ENCODE measurements at regions not wholly inside any gene's neighbourhood (a gene's known extent, or its start where the extent isn't known, plus 50 kb on each side); places are given as distances from the start of the nearest gene placed in this dataset.
"Not testable (repeated sequence)": the region's sequence is repeated elsewhere in the genome, so short reads cannot be mapped to it uniquely, and the experiment has no call there.

DNA sequence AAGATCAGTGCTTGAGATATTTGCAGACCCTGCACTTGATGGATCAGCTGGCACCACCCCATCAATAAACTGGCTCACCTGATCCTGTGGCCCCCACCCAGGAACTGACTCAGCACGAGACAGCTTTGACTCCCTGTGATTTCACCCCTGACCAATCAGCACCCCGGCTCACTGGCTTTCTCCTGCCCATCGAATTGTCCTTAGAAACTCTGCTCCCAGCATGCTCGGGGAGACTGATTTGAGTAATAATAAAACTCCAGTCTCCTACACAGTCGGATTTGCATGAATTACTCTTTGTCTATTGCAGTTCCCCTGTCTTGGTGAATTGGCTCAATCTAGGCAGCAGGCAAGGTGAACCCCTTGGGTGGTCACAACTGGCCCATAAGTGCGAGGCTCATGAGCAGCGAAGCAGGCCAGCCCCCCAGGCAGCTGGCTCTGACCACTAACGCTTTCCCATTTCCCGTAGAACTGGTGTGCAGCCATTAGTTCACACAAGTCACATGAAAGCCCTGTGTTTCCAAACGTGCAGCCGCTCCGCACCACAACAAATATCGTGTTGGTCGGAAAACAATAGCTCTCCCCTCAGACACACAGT, 79.6 kb downstream of the RSPH3 start:
- DNase-seq = peak in 1 of 2 experiments; percentile 32

DNA sequence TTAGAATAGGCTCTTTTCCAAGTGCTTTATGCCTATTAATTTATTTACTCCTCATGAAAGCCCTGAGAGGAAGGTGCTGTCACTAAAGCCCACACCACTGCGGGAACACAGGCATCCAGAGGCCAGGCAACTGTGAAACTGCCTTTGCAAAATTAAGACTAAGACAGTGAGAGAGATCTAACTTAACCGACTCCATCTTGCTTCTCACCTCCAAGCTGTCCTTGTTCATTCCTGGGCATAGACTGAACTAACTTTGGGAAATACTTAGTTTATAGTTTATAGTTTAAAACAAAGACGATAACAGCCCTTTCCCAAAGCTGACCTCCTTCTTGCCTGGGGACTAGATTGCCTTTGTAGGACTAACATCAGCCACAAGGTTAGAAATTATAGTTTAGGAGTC, 80.1 kb downstream of the RSPH3 start:
- DNase-seq = no peak

DNA sequence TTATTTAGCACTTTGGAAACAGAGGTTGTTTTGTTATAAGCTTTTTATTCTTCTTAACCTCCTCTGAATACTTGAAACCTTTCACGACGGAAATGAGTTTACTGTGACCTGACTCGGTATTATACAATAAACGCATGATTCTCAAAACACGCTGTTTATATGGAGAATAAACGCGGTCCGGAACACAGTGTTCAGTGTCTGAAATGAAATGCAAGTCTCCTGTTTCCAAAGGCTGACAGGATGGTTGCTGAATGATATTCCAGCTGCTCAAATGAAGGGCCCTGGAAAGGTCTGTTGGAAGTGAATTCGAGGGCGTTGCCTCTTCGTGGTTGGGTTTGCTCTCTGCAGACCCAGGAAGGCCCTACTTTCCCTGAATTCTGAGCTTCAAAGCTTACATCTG, 83.4 kb downstream of the RSPH3 start:
- DNase-seq = no peak

DNA sequence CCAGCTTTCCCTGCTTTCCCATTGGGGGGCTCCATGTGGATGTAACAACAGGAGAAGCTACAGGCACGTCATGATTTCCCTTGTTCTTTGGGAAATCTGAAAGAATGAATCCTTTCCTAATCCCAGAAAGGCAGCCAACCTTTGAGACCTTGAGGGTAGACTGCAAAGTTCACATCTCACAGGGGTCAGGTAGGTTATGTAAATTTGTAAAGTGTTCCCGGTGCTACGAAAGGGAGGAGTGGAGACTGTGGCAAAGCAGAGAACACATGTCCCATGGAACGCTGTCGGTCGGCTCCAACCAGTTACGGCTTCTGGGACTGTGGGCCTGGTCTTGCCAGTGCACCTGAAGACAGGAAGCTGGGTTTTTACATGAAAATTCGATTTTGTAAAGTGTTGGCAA, 85.1 kb downstream of the RSPH3 start:
- no peak for DNase-seq

DNA sequence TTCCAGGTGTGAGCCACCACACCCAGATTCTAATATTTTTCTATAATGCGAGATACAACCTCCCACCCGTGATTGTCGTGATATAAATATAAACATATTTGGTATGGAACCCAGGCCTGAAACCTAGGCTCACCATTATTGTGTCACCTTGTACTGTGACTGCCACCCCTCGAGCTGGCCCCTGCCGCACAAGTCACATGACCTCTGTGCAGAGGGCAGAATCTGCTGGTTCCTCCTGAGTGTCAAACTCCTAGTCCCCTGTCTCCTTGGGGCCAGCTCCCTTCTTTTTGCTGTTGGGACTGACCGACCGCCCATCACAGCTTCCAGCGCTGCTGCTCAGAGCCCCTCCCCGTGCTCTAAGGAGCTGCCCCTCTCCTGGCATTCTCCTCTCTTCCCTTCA, 86.4 kb downstream of the RSPH3 start:
- no peak for DNase-seq

- DNase-seq = no peak
Observed at GRCh38 chr6:158912655-158913054, 87.3 kb downstream of the RSPH3 start.

GRCh38 chr6:158911746-158912480, 88.1 kb downstream of the RSPH3 start:
- DNase-seq = no peak

DNA sequence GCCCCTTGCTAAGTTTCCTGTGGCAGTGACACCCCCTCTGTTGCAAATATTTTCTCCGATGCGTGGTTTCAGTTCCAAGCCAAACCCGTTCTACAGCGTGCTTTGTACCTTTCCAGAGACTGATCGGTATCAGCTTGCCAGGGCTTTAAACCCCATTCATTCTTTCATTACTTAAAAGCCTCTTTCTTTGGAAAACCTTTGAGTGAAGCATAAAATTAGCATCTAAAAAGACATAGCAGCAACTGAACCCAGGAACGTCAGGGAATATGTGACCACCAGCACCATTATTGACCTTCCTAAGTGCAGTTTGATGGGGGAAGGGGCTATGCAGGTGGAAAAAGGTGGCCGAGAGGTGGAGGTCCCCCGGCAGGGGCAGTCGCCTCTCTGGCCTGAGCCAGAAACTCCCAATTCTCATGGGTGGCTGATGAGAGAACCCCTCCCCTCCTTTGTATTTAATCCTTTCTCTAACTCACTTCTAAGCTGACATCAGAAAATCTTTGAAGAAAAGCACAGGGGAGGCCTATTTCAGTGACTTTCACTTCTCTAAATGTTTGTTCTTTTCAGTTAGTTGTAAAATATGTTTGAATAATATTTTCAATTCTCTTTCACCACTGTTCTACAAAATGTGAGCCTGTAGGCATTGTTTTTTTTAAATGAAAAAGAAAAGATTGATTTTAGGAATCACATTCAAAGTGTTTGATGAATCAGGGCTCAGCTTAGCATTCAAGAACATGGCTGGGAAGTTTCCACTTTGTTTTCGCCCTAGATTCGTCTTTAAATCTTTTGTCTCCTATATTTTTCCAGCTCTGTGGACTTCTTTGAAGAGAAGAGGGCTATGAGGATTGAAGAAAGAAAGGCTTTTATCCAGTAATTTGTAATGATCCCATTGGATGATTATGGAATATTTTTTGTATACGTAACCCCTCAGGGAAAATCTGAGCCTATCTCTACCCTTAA, 89.2 kb downstream of the RSPH3 start:
- DNase-seq = peak in 1 of 2 experiments; percentile 11

DNA sequence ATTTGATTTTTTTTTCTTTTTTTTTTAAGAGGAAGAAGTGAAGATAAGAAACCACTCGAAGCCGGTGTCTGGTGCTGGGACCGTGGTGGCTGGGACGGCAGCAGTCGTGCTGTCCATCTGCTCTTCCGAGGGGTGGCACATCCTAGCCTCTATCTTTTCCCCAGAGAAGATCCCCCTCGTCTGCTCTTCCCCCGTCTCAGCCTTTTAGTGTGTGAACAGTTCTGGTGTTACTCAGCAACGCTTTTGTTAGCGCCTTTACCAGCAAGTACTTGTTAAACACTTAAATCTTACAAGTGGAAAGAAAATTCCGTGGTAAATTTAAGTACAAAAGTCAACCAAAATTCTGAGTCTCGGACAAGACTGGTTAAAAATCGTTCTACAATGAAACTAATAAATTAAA, 90.1 kb downstream of the RSPH3 start:
- DNase-seq = no peak

DNA sequence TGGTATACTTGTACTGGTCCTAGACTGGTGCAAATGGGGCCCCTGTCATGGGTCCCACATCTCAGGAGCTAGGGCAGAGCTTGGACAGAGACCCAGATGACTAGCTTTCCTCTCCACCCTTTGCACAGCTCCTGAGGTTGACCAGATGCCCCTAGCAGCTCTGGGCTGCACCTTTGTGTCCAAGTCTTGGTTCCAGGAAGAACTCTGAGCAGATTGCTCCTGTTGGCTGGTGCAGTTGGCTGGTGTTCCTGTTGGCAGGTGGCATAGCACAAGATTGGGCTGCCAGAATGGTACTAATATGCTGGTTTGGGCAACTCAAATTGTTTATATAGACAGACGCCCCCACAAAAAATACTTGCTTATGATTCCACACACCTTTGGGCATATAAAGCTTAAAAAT, 89.4 kb upstream of the EZR start:
- peak in 1 of 2 experiments; percentile 10 for DNase-seq

GRCh38 chr6:158907931-158908330, 88.8 kb upstream of the EZR start:
- peak; percentile 92 to 93 for DNase-seq

- DNase-seq = no peak
Observed at GRCh38 chr6:158906926-158907325, 87.8 kb upstream of the EZR start.

DNA sequence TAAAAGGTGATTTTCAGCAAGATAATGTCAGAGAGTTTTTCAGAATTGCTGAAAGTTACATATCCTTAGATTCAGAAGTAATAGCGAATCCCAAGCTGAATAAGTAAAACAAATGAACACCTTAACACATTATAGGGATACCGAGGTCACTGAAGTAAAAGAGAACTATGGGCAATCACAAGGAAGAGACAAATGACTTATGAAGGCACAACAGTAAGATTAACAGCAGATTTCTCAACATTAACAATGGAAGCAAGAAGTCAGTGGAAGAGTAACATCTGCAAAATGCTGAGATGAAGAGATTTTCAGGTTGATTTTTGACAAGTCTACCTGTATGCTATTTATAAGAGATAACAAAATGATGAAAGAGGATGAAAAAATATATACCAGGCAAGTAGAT, 86.1 kb upstream of the EZR start:
- no peak for DNase-seq

DNA sequence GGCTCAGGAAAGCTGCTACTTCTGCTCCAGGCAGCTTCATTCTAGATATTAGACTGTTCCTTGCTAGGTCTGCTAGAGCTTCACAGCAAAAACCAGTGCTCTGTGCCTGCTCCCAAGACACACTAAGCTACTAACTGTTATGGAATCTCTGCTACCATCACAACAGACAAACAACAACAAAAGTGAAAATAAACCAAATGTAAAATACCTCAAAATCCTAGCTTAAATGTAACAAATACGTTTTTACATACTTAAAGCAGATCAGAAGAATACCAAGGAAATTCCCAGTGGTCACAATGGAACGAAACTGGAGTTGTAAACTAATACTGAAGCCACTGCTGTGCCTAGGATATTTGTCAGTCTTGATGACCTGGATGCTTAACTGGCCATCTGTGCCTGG, 84.6 kb upstream of the EZR start:
- no peak for DNase-seq

DNA sequence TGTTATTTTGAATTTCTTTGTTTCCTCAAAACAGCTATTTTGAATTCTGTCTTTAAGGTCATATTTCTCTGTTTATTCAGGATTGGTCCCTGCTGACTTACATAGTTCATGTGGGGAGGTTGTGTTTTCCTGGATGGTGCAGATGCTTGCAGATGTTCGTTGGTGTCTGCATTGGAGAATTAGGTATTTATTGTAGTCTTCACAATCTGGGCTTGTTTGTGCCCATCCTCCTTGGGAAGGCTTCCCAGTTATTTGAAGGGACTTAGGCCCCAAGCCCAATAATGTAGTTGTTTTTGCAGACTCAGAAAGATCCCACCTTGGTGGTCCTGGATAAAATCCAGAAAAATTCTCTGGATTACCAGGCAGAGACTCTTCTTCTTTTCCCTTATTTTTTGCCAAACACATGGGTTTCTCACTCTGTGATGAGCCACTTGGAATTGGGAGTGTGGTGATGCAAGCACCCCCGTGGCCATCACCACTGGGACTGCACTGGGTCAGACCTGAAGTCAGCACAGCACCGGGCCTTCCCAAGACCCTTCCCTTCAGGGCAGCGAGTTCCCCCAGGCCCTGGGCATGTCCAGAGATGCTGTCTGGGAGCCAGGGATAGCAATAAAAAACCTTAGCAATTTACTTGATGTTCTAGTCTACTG, 81.6 kb upstream of the EZR start:
- no peak for DNase-seq

DNA sequence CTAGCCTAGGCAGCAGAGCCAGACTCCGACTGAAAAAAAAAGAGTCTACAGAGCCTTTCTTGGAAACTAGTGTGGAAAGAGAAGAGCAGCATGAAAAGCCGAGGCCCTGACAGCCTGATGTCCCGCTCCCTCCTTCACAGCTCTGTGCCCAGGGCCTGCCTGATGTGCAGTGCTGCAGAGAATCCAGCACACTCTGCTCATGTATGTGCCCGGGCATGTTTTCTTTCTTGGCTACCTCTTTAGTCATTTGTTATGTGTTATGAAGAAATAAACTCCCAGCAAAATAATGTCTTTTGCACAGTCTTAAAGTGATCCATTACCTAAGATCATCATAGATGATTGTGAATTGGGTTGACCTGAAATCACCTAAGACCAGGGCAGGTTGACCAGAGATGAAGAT, 78.1 kb upstream of the EZR start:
- DNase-seq = no peak

DNA sequence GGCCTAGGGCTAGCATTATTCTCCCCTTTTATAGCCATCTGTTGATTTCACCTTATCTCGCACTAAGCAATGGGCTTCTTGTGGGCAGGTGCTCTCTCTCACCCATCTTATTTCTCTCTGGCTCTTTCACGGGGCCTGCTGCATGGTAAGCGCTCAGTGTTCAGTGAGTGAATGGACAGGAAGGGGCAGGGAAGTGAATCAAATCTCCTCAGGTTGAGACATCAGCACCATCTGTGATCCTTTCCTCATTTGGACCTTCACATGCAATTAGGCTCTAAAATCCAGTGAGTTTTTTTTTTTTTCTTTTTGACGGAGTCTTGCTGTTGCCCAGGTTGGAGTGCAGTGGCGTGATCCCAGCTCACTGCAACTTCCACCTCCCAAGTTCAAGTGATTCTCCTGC, 76.5 kb upstream of the EZR start:
- no peak for DNase-seq

DNA sequence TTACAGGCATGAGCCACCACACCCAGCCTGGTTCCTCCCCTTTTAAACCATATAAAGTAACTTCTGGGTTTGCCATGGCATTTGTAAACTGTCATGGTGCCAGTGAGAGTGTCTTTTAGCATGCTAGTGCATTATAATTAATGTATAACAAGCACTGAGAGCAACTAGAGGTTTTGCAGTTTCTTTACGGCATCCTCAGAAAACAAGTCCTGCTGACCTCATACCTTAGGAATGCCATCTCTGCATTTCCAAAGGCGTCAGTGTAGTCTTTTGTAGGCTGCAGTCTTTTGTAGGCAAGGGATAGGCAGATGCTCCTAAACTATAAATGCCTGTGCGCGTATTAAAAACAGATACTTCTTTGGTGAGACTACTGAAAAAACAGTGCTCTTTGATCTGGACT, 75.0 kb upstream of the EZR start:
- DNase-seq = no peak

- no peak for DNase-seq
Observed at GRCh38 chr6:158892266-158892665, 73.1 kb upstream of the EZR start.

DNA sequence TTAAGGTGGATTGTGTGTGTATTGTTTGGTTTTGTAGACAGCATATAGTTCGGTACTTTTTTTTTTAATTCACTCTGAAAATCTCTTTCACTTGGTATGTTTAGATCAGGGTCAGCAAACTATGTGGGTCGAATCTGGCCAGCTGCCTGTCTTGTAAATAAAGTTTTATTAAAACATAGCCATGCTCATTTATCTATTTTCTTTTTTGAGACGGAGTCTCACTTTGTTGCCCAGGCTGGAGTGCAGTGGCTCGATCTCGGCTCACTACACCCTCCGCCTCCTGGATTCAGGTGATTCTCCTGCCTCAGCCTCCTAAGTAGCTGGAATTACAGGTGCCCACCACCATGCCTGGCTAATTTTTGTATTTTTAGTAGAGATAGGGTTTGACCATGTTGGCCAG, 72.4 kb upstream of the EZR start:
- DNase-seq = not testable (repeated sequence)

GRCh38 chr6:158888171-158888570, 69.0 kb upstream of the EZR start:
- DNase-seq = not testable (repeated sequence)

DNA sequence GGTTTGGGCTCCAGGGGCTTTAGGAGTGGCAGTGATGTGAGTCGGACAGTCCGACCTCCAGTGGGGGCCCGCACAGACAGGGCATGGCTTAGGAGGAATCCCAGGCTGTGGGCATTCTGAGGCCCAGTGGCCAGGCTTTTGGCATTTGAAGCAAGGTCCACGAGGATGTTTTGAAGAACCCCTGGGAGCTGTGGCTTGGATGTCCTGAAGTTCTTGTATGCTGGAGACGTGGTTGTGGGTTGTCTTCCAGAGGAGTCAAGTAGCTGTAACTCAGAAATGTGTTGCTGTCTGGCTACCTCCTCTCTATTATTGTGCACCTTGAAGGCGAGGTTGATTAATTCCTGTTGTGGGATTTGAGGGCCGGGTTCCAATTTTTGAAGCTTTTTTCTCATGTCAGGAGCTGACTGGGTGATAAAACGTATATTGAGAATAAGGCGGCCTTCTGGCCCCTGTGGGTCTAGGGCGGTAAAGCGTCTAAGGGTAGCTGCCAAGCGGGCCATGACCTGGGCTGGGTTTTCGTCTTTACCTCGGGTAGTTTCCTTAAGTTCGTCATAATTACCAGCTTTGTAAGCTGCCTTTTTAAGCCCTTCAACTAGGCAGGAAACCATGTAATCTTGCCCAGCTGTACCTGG, 67.3 kb upstream of the EZR start:
- not testable (repeated sequence) for DNase-seq

- not testable (repeated sequence) for DNase-seq
Observed at GRCh38 chr6:158881884-158882283, 62.7 kb upstream of the EZR start.

All from NCI-H526 (cell line).